GM23338 (cell line): ENCODE measurements at regions not wholly inside any gene's neighbourhood (a gene's known extent, or its start where the extent isn't known, plus 50 kb on each side); places are given as distances from the start of the nearest gene placed in this dataset.

Experiments used
- ATAC-seq: fragments of 200-7000 bp; cut with Tn5 transposase; 3 replicates; pipeline ENCODE4 v1.9.1; 2020
- DNase-seq: peaks from one replicate; pipeline ENCODE4 v3.0.0-alpha.2; 2015; ENCODE audit warnings: low spot score
- H2AFZ ChIP-seq: fragments of 200-600 bp; sonication (generic); 2 replicates; pipeline ENCODE4 v1.8.0; 2016; ENCODE audit warnings: antibody characterized with exemption, mild to moderate bottlenecking, moderate library complexity
- H3F3A ChIP-seq: fragments of 200-600 bp; sonication (generic); replicated peaks from 2 replicates; pipeline ENCODE4 v1.8.0; 2017; ENCODE audit warnings: antibody characterized with exemption, mixed run types, low read depth
- H3K27ac ChIP-seq: fragments of 200-600 bp; sonication (generic); 2 replicates; pipeline ENCODE4 v1.6.1; 2016; ENCODE audit warnings: low read depth
- H3K27me3 ChIP-seq: fragments of 200-600 bp; sonication (generic); 2 replicates; pipeline ENCODE4 v1.8.0; 2016; ENCODE audit warnings: mild to moderate bottlenecking, mixed run types, moderate library complexity; ENCODE audit not compliant: insufficient read depth
- H3K36me3 ChIP-seq: fragments of 200-600 bp; sonication (generic); 2 replicates; pipeline ENCODE4 v1.8.0; 2016; ENCODE audit warnings: mild to moderate bottlenecking; ENCODE audit not compliant: insufficient read depth
- H3K4me1 ChIP-seq: fragments of 200-600 bp; sonication (generic); 2 replicates; pipeline ENCODE4 v1.8.0; 2016; ENCODE audit warnings: mild to moderate bottlenecking, moderate library complexity; ENCODE audit not compliant: insufficient read depth
- H3K4me2 ChIP-seq: fragments of 200-600 bp; sonication (generic); 2 replicates; pipeline ENCODE4 v1.7.1; 2017; ENCODE audit warnings: mixed run types
- H3K4me3 ChIP-seq: fragments of 200-600 bp; sonication (generic); 2 replicates; pipeline ENCODE4 v1.6.1; 2016; ENCODE audit warnings: mixed run types
- H3K79me2 ChIP-seq: fragments of 200-600 bp; sonication (generic); replicated peaks from 2 replicates; pipeline ENCODE4 v1.8.0; 2017; ENCODE audit warnings: mild to moderate bottlenecking; ENCODE audit not compliant: insufficient read depth
- H3K9me2 ChIP-seq: fragments of 200-600 bp; sonication (generic); 2 replicates; pipeline ENCODE4 v1.8.0; 2017; ENCODE audit not compliant: insufficient read depth
- H4K20me1 ChIP-seq: fragments of 200-600 bp; sonication (generic); replicated peaks from 2 replicates; pipeline ENCODE4 v1.8.0; 2017; ENCODE audit warnings: mild to moderate bottlenecking; ENCODE audit not compliant: insufficient read depth
- H3K27ac Mint-ChIP-seq: 2 replicates; pipeline ENCODE4 v1.8.0; 2020; ENCODE audit warnings: inconsistent platforms, mild to moderate bottlenecking, moderate library complexity, mixed read lengths
- H3K27me3 Mint-ChIP-seq: 3 replicates; pipeline ENCODE4 v1.8.0; 2022; ENCODE audit warnings: low read depth, mild to moderate bottlenecking, moderate library complexity, mixed read lengths, inconsistent platforms; ENCODE audit not compliant: insufficient read depth, poor library complexity
- H3K36me3 Mint-ChIP-seq: 3 replicates; pipeline ENCODE4 v1.8.0; 2021; ENCODE audit warnings: low read depth, mild to moderate bottlenecking, inconsistent platforms, moderate library complexity, mixed read lengths
- H3K4me1 Mint-ChIP-seq: 3 replicates; pipeline ENCODE4 v1.8.0; 2020; ENCODE audit warnings: mild to moderate bottlenecking, inconsistent platforms, mixed read lengths
- H3K4me3 Mint-ChIP-seq: 3 replicates; pipeline ENCODE4 v1.8.0; 2021; ENCODE audit warnings: moderate library complexity, mild to moderate bottlenecking, inconsistent platforms, mixed read lengths
- H3K9me3 Mint-ChIP-seq: 3 replicates; pipeline ENCODE4 v1.8.0; 2020; ENCODE audit warnings: moderate library complexity, mild to moderate bottlenecking, inconsistent platforms, mixed read lengths
- CTCF ChIP-seq, 2 experiments: fragments of 200-600 bp in 1 of 2; sonication (generic) in 1 of 2; conservative IDR thresholded peaks; 2 replicates each; pipeline versions ENCODE4 v1.5.1 to v1.6.1; 2016 to 2017; ENCODE audit warnings: antibody characterized with exemption in 2 of 2, low read depth in 2 of 2, mild to moderate bottlenecking in 2 of 2, moderate library complexity in 1 of 2
- JUNB ChIP-seq: IDR thresholded peaks from one replicate; pipeline ENCODE4 v1.6.1; 2016; ENCODE audit warnings: antibody characterized with exemption; ENCODE audit not compliant: unreplicated experiment
- NANOG ChIP-seq: IDR thresholded peaks from 2 replicates; pipeline ENCODE4 v1.6.1; 2016; ENCODE audit warnings: antibody characterized with exemption, borderline replicate concordance
- POLR2AphosphoS5 ChIP-seq: IDR thresholded peaks from 2 replicates; pipeline ENCODE4 v1.6.1; 2016; ENCODE audit warnings: antibody characterized with exemption, low read depth
- STAT1 ChIP-seq: IDR thresholded peaks from one replicate; pipeline ENCODE4 v1.6.1; 2016; ENCODE audit warnings: antibody characterized with exemption; ENCODE audit not compliant: unreplicated experiment
- ZNF114 ChIP-seq: fragments of 250-450 bp; sonication (Bioruptor Pico); IDR thresholded peaks from 2 replicates; pipeline ENCODE4 v1.5.0; 2020; ENCODE audit warnings: mild to moderate bottlenecking, moderate library complexity
- ZNF462 ChIP-seq: fragments of 250-450 bp; sonication (Bioruptor Pico); IDR thresholded peaks from 2 replicates; pipeline ENCODE4 v1.5.0; 2020; ENCODE audit warnings: mild to moderate bottlenecking, moderate library complexity

- peak; percentile 5 for DNase-seq
- ATAC-seq = peak; percentile 38; the same call in 1 of the 3 replicates
- H3K27ac Mint-ChIP-seq = no peak overlapping the region
- H3K4me1 Mint-ChIP-seq = peaks cover 15% of the 10 kb centered on the region
- no peak overlapping the region for H3K4me3 Mint-ChIP-seq
- peaks cover 10% of the 10 kb centered on the region; the same call in 2 of the 3 replicates for H3K36me3 Mint-ChIP-seq
- Histone ChIP-seq H3K27ac (no peak overlapping the region), H3K36me3 (no peaks in the 10 kb centered on the region), H3K27me3 (no peaks in the 10 kb centered on the region), H3K79me2 (no peaks in the 10 kb centered on the region), H3F3A (no peaks in the 10 kb centered on the region), H4K20me1 (no peaks in the 10 kb centered on the region), H3K4me3 (no peak overlapping the region), H2AFZ (no peak overlapping the region), H3K4me1 (peaks cover 17% of the 10 kb centered on the region), H3K9me2 (no peaks in the 10 kb centered on the region), H3K4me2 (peak overlapping the region; percentile 30; the same call in 1 of the 2 replicates)
- TF ChIP-seq NANOG (peak; percentile 81), STAT1 (no peak)
- 0 out of 3 replicates have a peak, but pooled peaks cover 2% of the 10 kb centered on the region for H3K9me3 Mint-ChIP-seq
- no peaks in the 10 kb centered on the region for H3K27me3 Mint-ChIP-seq
Observed at GRCh38 chr9:29875547-29875946, 2302.3 kb upstream of the C9orf72 start.

- H3F3A ChIP-seq = no peaks in the 10 kb centered on the region
- no peaks in the 10 kb centered on the region for H3K36me3 ChIP-seq
- H2AFZ ChIP-seq = peak overlapping the region; percentile 63; the same call in 1 of the 2 replicates
- no peak overlapping the region for H3K4me3 ChIP-seq
- H3K4me2 ChIP-seq = no peak overlapping the region
- no peaks in the 10 kb centered on the region for H3K79me2 ChIP-seq
- Mint-ChIP-seq H3K36me3 (no peaks in the 10 kb centered on the region), H3K4me1 (no peaks in the 10 kb centered on the region), H3K27ac (no peak overlapping the region), H3K9me3 (no peaks in the 10 kb centered on the region), H3K4me3 (no peak overlapping the region), H3K27me3 (no peaks in the 10 kb centered on the region)
- H3K4me1 ChIP-seq = no peaks in the 10 kb centered on the region
- TF ChIP-seq POLR2AphosphoS5 (no peak), CTCF (conservative IDR thresholded peaks at IDR 0.05; ENCODE audit: low read depth in 2 of 2) (no peak), STAT1 (no peak), NANOG (no peak), JUNB (no peak)
- H4K20me1 ChIP-seq = no peaks in the 10 kb centered on the region
- no peaks in the 10 kb centered on the region for H3K9me2 ChIP-seq
- H3K27ac ChIP-seq = no peak overlapping the region
- H3K27me3 ChIP-seq = no peaks in the 10 kb centered on the region
- ATAC-seq = no peak
- DNase-seq = no peak
Observed at GRCh38 chr9:29882767-29883166, 2309.5 kb upstream of the C9orf72 start.

GRCh38 chr9:29906065-29906464 lies 2332.8 kb upstream of the C9orf72 start:
- Histone ChIP-seq H3K27ac (no peak overlapping the region), H3K4me1 (no peaks in the 10 kb centered on the region), H3K79me2 (no peaks in the 10 kb centered on the region), H2AFZ (no peak overlapping the region), H4K20me1 (no peaks in the 10 kb centered on the region), H3F3A (no peaks in the 10 kb centered on the region), H3K4me2 (no peak overlapping the region), H3K4me3 (no peak overlapping the region), H3K36me3 (no peaks in the 10 kb centered on the region), H3K27me3 (no peaks in the 10 kb centered on the region), H3K9me2 (peaks cover 4% of the 10 kb centered on the region; the same call in 1 of the 2 replicates)
- no peaks in the 10 kb centered on the region; the same call in 2 of the 3 replicates for H3K4me1 Mint-ChIP-seq
- no peaks in the 10 kb centered on the region for H3K9me3 Mint-ChIP-seq
- no peak overlapping the region for H3K27ac Mint-ChIP-seq
- H3K27me3 Mint-ChIP-seq = no peaks in the 10 kb centered on the region
- DNase-seq (no peak), ATAC-seq (no peak)
- no peak overlapping the region for H3K4me3 Mint-ChIP-seq
- no peaks in the 10 kb centered on the region for H3K36me3 Mint-ChIP-seq
- TF ChIP-seq ZNF114 (CRISPR knock-in tag) (no peak), ZNF462 (CRISPR knock-in tag) (no peak), JUNB (no peak), POLR2AphosphoS5 (no peak), CTCF (conservative IDR thresholded peaks at IDR 0.05; ENCODE audit: low read depth in 2 of 2) (no peak)
